Heart left ventricle (tissue), 16 donors: ENCODE measurements at regions not wholly inside any gene's neighbourhood (a gene's known extent, or its start where the extent isn't known, plus 50 kb on each side); places are given as distances from the start of the nearest gene placed in this dataset.
A peak's percentile ranks its signal among the peaks of the same experiment; 100 is the strongest.

Experiments used
- ATAC-seq, 4 donors: fragments of 200-7000 bp; cut with Tn5 transposase; one replicate each; pipeline ENCODE4 v1.9.1; 2020 to 2022; ENCODE audit warnings: moderate library complexity in 4 of 4, mild to moderate bottlenecking in 3 of 4, moderate number of reproducible peaks in 1 of 4
- DNase-seq, 5 donors: peaks; one replicate each; pipeline ENCODE4 v3.0.0-alpha.2; 2020
- H3K27ac ChIP-seq, 12 donors: fragments of 200-600 bp; sonication (generic) in 4 of 12; one replicate each; pipeline versions ENCODE4 v1.5.0 to v1.8.0; 2016 to 2022; ENCODE audit warnings: mild to moderate bottlenecking in 2 of 12
- H3K27me3 ChIP-seq, 9 donors: fragments of 200-600 bp; sonication (generic) in 2 of 9; one replicate each; pipeline versions ENCODE4 v1.5.1 to v1.8.0; 2016 to 2022; ENCODE audit warnings: mild to moderate bottlenecking in 3 of 9
- H3K36me3 ChIP-seq, 9 donors: fragments of 200-600 bp; sonication (generic) in 2 of 9; one replicate each; pipeline versions ENCODE4 v1.5.0 to v1.8.0; 2018 to 2022; ENCODE audit warnings: mild to moderate bottlenecking in 2 of 9
- H3K4me1 ChIP-seq, 12 donors: fragments of 200-600 bp; sonication (generic) in 4 of 12; one replicate each; pipeline versions ENCODE4 v1.5.0 to v1.8.0; 2016 to 2022; ENCODE audit warnings: mild to moderate bottlenecking in 3 of 12
- H3K4me3 ChIP-seq, 12 donors: fragments of 200-600 bp; sonication (generic) in 4 of 12; one replicate each; pipeline versions ENCODE4 v1.5.0 to v1.8.0; 2017 to 2022; ENCODE audit warnings: mild to moderate bottlenecking in 9 of 12, moderate library complexity in 4 of 12
- H3K9me3 ChIP-seq, 12 donors: fragments of 200-600 bp; sonication (generic) in 4 of 12; one replicate each; pipeline versions ENCODE4 v1.5.0 to v1.8.0; 2016 to 2022; ENCODE audit warnings: mild to moderate bottlenecking in 1 of 12
- CTCF ChIP-seq, 12 donors: fragments of 200-600 bp; sonication (generic) in 4 of 12; IDR thresholded peaks; one replicate each; pipeline versions ENCODE4 v1.5.0 to v1.8.0; 2018 to 2022; ENCODE audit warnings: antibody characterized with exemption in 12 of 12, mild to moderate bottlenecking in 5 of 12
- POLR2A ChIP-seq, 2 donors: fragments of 450-650 bp; IDR thresholded peaks; one replicate each; pipeline ENCODE4 v1.6.1; 2017; ENCODE audit warnings: antibody characterized with exemption in 2 of 2, mild to moderate bottlenecking in 2 of 2, moderate library complexity in 2 of 2
- WGBS, 4 donors: extraction: QIAGEN DNeasy Blood & Tissue Kit in 2 of 4; methylation state at CpG; one replicate each; pipeline versions ENCODE4 v1.1.5 to v1.1.7; 2013 to 2018; 5-methylcytosine and 5-hydroxymethylcytosine counted together
- intact Hi-C, 10 donors: fragments of 100-400 bp; cut with DNase I; formaldehyde crosslinking; loops; one replicate each; pipeline versions ENCODE4 v1.11.1 to v1.14.2; 2022
- donor health status: ischemic (EF 13 %, LVEDD 7.1; RV severe dilation, severe dysfunction).
- donor health status: healthy with polysubstance abuse.
- donor health status: DM: no; HTN: yes; CAD: no.
- donor health status: DM: no; HTN: no; CAD: no.
- donor health status: ischemic (EF 25% LVEDD 6.9; RV normal size, moderate dysfunction).
- donor health status: ischemic (EF 25% LVEDD 5.7; RV mildly dilated, moderate dysfunction).
- donor health status: healthy.
- donor health status: DM: yes; HTN: yes; CAD: no.
- donor health status: ischemic (EF 35%, LVEDD 5.7; RV mildly dilated, moderate dysfunction).
- donor health status: nonischemic (EF 11% LVEDD 7.7; RV severe dilation, severe dysfunction).
- donor health status: DM: yes; HTN: yes; CAD: no.
- donor health status: PGD.
- donor health status: ischemic (EF 29% LVEDD 5.4; RV normal size, mild dysfunction).
- donor health status: nonischemic (EF 23%, LVEDD 6.1; RV moderate dilation, normal function).

GRCh38 chr10:111289461-111289860 lies 212.6 kb downstream of the ADRA2A start:
- no peaks in the 10 kb centered on the region for H3K4me1 ChIP-seq
- no peaks in the 10 kb centered on the region for H3K9me3 ChIP-seq
- no peak overlapping the region for H3K4me3 ChIP-seq
- no peaks in the 10 kb centered on the region for H3K36me3 ChIP-seq
- H3K27me3 ChIP-seq = peaks cover 0 to 6% (median 0%) of the 10 kb centered on the region in 9 donors
- H3K27ac ChIP-seq = no peak overlapping the region
- intact Hi-C loops = no loop called here
- no peak for TF ChIP-seq CTCF (IDR thresholded peaks at IDR 0.05)
- no peak for TF ChIP-seq POLR2A (IDR thresholded peaks at IDR 0.05)
- WGBS, 4 donors = 58 to 78% (median 64%) methylated on average over 5 of the region's 5 CpGs
- no peak for ATAC-seq
- no peak for DNase-seq

- Histone ChIP-seq H3K9me3 (no peaks in the 10 kb centered on the region), H3K36me3 (no peaks in the 10 kb centered on the region), H3K27ac (no peak overlapping the region), H3K4me3 (no peak overlapping the region), H3K4me1 (no peaks in the 10 kb centered on the region), H3K27me3 (peaks cover 0 to 8% (median 0%) of the 10 kb centered on the region in 9 donors)
- WGBS, 4 donors = 87 to 91% (median 89%) methylated on average over 3 of the region's 3 CpGs
- DNase-seq = no peak
- intact Hi-C loops = no loop called here
- TF ChIP-seq POLR2A (IDR thresholded peaks at IDR 0.05) = no peak
- TF ChIP-seq CTCF (IDR thresholded peaks at IDR 0.05) = no peak
- ATAC-seq = no peak
These were observed 213.8 kb downstream of the ADRA2A start for GRCh38 chr10:111290649-111291048.

- no peaks in the 10 kb centered on the region for H3K4me1 ChIP-seq
- no peak for TF ChIP-seq POLR2A (IDR thresholded peaks at IDR 0.05)
- no peak for TF ChIP-seq CTCF (IDR thresholded peaks at IDR 0.05)
- DNase-seq = no peak
- H3K36me3 ChIP-seq = no peaks in the 10 kb centered on the region
- intact Hi-C loops = no loop called here
- ATAC-seq = no peak
- no peak overlapping the region for H3K27ac ChIP-seq
- H3K9me3 ChIP-seq = no peaks in the 10 kb centered on the region
- H3K27me3 ChIP-seq = peaks cover 0 to 14% (median 0%) of the 10 kb centered on the region in 9 donors
- WGBS, 4 donors = 81 to 90% (median 85%) methylated on average over 1 of the region's 1 CpG
- no peak overlapping the region for H3K4me3 ChIP-seq
These were observed 219.0 kb downstream of the ADRA2A start for GRCh38 chr10:111295788-111296187.

- Histone ChIP-seq H3K36me3 (no peaks in the 10 kb centered on the region), H3K4me3 (no peak overlapping the region), H3K4me1 (no peaks in the 10 kb centered on the region), H3K27me3 (peaks cover 0 to 14% (median 0%) of the 10 kb centered on the region in 9 donors), H3K27ac (no peak overlapping the region), H3K9me3 (no peaks in the 10 kb centered on the region)
- DNase-seq (no peak), ATAC-seq (peak in 1 of 4 donors; percentile 26)
- TF ChIP-seq CTCF (IDR thresholded peaks at IDR 0.05) (no peak), POLR2A (IDR thresholded peaks at IDR 0.05) (no peak)
- 84 to 90% (median 88%) methylated on average over 6 of the region's 6 CpGs for WGBS, 4 donors
- intact Hi-C loops = no loop called here
These were observed 220.6 kb downstream of the ADRA2A start for GRCh38 chr10:111297351-111297848.
